ENCODE measurements at regions not wholly inside any gene's neighbourhood (a gene's known extent, or its start where the extent isn't known, plus 50 kb on each side); places are given as distances from the start of the nearest gene placed in this dataset.
"Not testable (repeated sequence)": the region's sequence is repeated elsewhere in the genome, so short reads cannot be mapped to it uniquely, and the experiment has no call there.

GRCh38 chr18:70705831-70706416 lies 417.1 kb downstream of the SOCS6 start:
- FAIRE-seq, result no peak

DNA sequence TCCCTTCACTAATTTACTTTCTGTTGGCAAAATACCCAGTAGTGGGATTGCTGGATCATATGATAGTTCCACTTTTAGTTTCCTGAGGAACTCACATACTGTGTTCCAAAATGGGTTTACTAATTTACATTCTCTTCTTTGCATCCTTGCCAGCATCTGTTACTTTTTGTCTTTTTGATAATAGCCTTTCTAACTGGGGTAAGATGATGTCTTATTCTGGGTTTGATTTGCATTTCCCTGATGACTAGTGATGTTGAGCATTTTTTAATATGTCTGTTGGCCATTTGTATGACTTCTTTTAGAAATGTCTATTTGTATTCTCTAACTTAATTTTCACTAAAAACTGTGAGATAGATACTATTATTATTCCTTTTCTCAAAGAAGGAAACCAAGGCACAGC lies 411.7 kb downstream of the SOCS6 start:
- FAIRE-seq, result no peak

DNA sequence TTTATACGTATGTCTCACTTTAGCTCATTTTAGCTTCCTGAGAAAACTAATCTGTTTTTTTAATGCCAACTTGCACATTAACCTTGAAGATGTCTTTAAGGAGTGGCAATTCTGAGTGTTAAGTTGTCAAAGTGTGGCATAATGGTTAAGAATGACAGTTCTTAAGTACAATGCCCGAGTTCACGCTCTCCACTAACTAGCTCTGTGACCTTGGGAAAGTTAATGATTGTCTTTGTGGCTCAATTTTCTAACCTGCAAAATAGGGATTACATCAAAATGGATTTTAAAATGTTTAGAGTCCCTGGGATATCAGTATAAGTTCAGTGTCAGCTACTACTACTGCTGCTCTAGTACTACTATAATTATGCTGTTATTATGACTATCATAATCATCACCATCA lies 409.7 kb downstream of the SOCS6 start:
- FAIRE-seq, result no peak

DNA sequence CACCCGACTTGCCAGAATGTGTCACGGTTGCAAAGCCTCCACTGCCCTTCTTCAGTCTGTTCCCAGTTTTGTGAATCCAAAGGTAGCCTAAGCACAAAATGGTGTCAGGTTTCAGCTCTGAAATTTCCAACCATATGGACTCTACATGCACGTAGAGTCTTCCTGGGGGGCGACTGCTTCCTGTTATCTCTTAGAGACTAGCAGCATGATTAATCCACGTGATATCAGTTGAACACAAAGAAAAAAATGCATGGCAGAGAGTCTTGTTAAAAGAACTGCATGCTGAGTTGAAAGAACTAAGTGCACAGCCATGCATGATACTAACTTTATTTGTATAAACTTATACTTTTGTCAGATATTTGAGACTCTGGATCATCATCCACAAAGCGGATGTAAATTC lies 404.4 kb downstream of the SOCS6 start:
- no peak for FAIRE-seq

DNA sequence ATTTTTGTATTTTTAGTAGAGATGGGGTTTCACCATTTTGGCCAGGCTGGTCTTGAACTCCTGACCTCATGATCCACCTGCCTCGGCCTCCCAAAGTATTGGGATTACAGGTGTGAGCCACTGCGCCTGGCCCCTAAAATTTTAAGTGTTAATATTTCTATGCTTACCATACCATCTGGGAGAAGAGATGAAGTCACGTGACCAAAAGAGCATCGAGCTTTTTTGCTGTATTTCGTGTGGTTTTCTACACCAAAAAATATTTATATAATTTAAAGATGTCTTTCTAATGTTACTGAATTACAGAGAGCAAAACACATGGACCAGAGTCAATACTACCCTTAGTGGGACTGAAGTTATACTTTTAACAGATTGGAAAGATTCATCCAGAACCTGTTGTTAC lies 400.9 kb downstream of the SOCS6 start:
- FAIRE-seq, result not testable (repeated sequence)

GRCh38 chr18:70688286-70688685 lies 399.4 kb downstream of the SOCS6 start:
- no peak for FAIRE-seq

DNA sequence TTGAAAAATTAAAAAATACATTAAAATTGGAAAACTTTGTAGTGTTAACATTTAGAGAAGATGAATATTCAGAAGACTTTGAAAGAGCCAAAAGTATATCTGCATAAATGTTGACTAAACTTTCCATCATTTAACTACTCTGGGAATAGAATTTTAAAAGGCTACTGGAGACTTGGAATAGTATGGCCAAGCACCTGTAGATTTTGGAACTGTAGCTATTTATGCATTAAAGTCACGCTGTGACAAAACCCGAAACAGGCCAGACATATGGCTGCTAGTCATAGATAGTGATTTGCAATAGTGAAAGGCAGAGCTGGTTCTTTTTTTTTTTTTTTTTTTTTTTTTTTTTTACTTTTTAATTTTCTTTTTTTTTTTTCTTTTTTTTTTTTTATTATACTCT lies 396.0 kb downstream of the SOCS6 start:
- FAIRE-seq, result no peak

DNA sequence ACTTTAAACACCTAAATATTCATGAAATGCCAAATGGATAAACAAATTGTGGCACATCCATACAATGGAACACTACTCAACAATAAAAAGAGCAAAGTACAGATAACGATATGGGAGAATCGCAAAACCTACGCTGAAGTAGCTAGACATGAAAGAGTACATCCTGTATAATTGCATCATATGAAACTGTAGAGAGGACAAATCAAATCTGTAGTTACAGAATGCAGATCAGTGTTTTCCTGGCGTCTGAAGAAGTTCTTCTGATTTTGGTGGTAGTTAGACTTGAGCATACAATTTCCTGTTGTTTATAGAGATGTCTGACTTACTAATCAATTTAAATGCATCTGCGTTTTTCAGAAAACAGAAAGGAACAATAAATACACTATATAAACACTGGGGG lies 394.4 kb downstream of the SOCS6 start:
- FAIRE-seq, result no peak

- FAIRE-seq, result no peak
Observed at GRCh38 chr18:70674896-70675295, 386.1 kb downstream of the SOCS6 start.

DNA sequence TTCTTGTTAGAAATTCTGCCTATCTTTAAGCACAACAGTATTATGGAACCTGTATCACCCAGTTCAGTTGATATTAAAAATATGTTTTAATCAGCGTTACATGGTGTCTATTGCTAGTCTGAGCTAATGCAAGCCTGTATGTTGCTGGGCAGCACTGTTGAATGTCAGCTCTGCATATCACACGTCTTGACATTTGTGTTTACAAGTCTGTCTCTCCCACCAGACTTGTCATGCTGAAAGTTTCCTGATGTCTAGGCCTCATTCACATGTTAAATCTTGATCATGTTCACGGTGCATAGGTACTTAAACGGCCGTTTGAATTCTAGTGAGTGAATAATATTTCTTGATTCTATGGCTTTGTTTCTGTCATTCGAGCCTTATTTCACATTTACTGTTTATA lies 385.0 kb downstream of the SOCS6 start:
- FAIRE-seq, result no peak

GRCh38 chr18:70672581-70672980 lies 383.7 kb downstream of the SOCS6 start:
- no peak for FAIRE-seq

- no peak for FAIRE-seq
Observed at GRCh38 chr18:70671889-70672565, 383.2 kb downstream of the SOCS6 start.

DNA sequence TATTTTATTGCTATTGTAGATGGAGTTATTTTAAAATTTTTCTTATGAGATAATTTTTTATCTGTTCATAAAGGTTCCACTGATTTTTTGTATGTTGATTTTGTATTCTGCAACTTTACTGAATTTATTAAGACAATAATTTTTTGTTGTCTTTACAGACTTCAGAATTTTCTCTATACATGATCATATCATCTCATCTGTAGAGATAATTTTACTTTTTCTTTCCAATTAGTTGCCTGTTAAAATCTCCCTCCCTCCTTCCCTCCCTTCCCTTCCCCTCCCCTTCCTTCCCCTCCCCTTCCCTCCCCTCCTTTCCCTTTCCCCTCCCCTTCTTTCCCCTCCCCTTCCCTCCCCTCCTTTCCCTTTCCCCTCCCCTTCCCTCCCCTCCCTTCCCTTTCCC lies 378.1 kb downstream of the SOCS6 start:
- no peak for FAIRE-seq

- no peak for FAIRE-seq
Observed at GRCh38 chr18:70663141-70663540, 374.3 kb downstream of the SOCS6 start.

- FAIRE-seq, result no peak
Observed at GRCh38 chr18:70662588-70662987, 373.7 kb downstream of the SOCS6 start.

- no peak for FAIRE-seq
Observed at GRCh38 chr18:70659036-70659925, 370.4 kb downstream of the SOCS6 start.

GRCh38 chr18:70653671-70654070 lies 364.8 kb downstream of the SOCS6 start:
- no peak for FAIRE-seq

- FAIRE-seq, result no peak
Observed at GRCh38 chr18:70650878-70651277, 362.0 kb downstream of the SOCS6 start.

GRCh38 chr18:70649683-70650082 lies 360.8 kb downstream of the SOCS6 start:
- no peak for FAIRE-seq

DNA sequence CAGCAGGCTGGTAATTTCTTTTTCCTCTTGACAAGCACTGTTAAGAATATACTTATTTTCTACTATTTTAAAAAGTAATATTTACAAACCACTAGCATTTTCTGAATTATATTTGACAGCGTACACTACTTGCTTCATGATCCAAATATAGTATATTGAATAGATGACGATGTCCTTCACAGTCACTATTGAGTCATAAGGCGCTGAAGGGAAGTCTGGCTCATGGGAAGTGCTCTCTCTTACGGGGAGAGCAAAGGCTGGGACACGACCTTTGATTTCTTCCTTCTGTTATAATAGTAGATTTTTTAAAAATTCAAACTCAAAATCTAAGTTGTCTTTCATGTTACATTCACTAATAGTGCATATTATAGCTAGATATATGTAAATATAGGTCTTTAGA lies 357.1 kb downstream of the SOCS6 start:
- no peak for FAIRE-seq

GRCh38 chr18:70643812-70644211 lies 355.0 kb downstream of the SOCS6 start:
- no peak for FAIRE-seq

GRCh38 chr18:70641156-70641775 lies 352.4 kb downstream of the SOCS6 start:
- FAIRE-seq, result no peak

DNA sequence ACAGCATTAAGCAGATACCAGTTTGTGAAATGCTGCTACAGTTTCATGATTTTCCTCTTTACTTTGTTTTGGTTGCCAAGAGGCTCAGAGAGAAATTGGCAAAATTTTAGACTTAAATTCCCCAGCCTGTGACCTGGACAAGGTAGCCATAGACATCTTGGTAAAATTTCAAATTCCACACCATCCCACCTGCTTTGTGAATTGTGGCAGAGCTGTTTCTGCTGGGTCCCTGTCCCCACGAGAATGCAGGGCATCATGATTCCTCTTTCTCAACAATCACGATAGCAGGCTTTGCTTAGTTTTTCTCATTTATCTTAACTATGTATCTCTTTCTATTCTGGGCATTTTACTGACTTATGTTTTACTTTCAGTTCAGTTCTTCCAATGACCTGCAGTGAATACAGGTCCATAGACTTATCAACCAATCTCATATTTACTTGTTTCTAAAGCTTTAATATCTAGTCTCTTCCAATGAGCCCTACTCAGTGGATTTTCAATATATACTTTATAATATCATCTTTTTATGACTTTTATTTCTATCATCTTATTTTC lies 351.6 kb downstream of the SOCS6 start:
- FAIRE-seq, result no peak
